Panc1 (cell line): ENCODE measurements at regions not wholly inside any gene's neighbourhood (a gene's known extent, or its start where the extent isn't known, plus 50 kb on each side); places are given as distances from the start of the nearest gene placed in this dataset.

Source experiments
- ATAC-seq: fragments of 200-7000 bp; cut with Tn5 transposase; 2 replicates; pipeline ENCODE4 v1.9.1; 2020; ENCODE audit warnings: mild to moderate bottlenecking, moderate library complexity
- BruUV-seq: library from RNA; stranded (reverse); fragments of 400-500 nt; replicated peaks from 2 replicates; lab custom pipeline; 2021; lab: Mats Ljungman, UMichigan
- CTCF ChIA-PET: fragments of 300-600 bp; sonication (Branson Sonifier 250); formaldehyde crosslinking; loops from one replicate; lab custom pipeline; 2022; ENCODE audit warnings: antibody characterized with exemption; lab: Charles Lee
- POLR2A ChIA-PET: fragments of 300-600 bp; sonication (Branson Sonifier 250); formaldehyde crosslinking; loops from one replicate; lab custom pipeline; 2022; ENCODE audit warnings: antibody characterized with exemption; lab: Charles Lee
- DNase-seq: peaks from one replicate; pipeline ENCODE4 v3.0.0-alpha.2; 2010; ENCODE audit warnings: low read depth, low spot score
- H3K27ac ChIP-seq: 2 replicates; pipeline ENCODE4 v1.5.1; 2011; ENCODE audit warnings: mild to moderate bottlenecking, low read length, inconsistent platforms
- H3K27me3 ChIP-seq: fragments of 200-500 bp; sonication (Bioruptor generic); 2 replicates; pipeline ENCODE4 v1.6.0; 2014; ENCODE audit warnings: low read length, inconsistent platforms; ENCODE audit not compliant: control insufficient read depth, insufficient read depth
- H3K36me3 ChIP-seq: fragments of 200-500 bp; sonication (Bioruptor generic); 2 replicates; pipeline ENCODE4 v1.5.1; 2014; ENCODE audit warnings: inconsistent platforms, mild to moderate bottlenecking, low read length, moderate library complexity; ENCODE audit not compliant: control insufficient read depth, insufficient read depth
- H3K4me1 ChIP-seq: 2 replicates; pipeline ENCODE4 v1.5.1; 2011; ENCODE audit warnings: inconsistent platforms, mild to moderate bottlenecking, low read length, moderate library complexity; ENCODE audit not compliant: control insufficient read depth, insufficient read depth
- H3K4me3 ChIP-seq, 2 experiments: 2 replicates each; pipeline ENCODE4 v1.5.1; 2011 to 2012; ENCODE audit warnings: low read depth in 2 of 2, low read length in 2 of 2, mild to moderate bottlenecking in 2 of 2, inconsistent platforms in 1 of 2, moderate library complexity in 1 of 2
- H3K9me3 ChIP-seq: fragments of 200-500 bp; sonication (Bioruptor generic); 2 replicates; pipeline ENCODE4 v1.5.1; 2014; ENCODE audit warnings: low read depth, mild to moderate bottlenecking, inconsistent platforms, low read length, moderate library complexity; ENCODE audit not compliant: control insufficient read depth, insufficient read depth
- POLR2AphosphoS5 ChIP-seq: IDR thresholded peaks from 2 replicates; pipeline ENCODE4 v1.6.1; 2012; ENCODE audit warnings: mild to moderate bottlenecking, low read depth, low read length, moderate library complexity
- SIN3A ChIP-seq: IDR thresholded peaks from 2 replicates; pipeline ENCODE4 v1.6.1; 2012; ENCODE audit warnings: low read depth, mild to moderate bottlenecking, low read length, moderate library complexity, borderline replicate concordance; ENCODE audit not compliant: insufficient read depth
- TCF7L2 ChIP-seq: IDR thresholded peaks from 2 replicates; pipeline ENCODE4 v1.6.1; 2011; ENCODE audit warnings: mild to moderate bottlenecking, low read depth, low read length, inconsistent platforms
- in situ Hi-C: cut with HindIII; loops from 2 replicates; pipeline ENCODE4 v1.10.0; 2016; ENCODE audit warnings: low sequenced_read_pairs, low pct_unique_long_range_greater_than_20kb
- intact Hi-C: fragments of 100-400 bp; cut with micrococcal nuclease; formaldehyde crosslinking; loops from one replicate; pipeline ENCODE4 v1.10.0; 2022; ENCODE audit not compliant: unreplicated experiment
- TF ChIP-seq, protein P1 (sequence below): fragments of 450-650 bp; IDR thresholded peaks from 2 replicates; pipeline ENCODE4 v1.5.1; 2017; ENCODE audit warnings: mild to moderate bottlenecking
- TF ChIP-seq, protein P2 (sequence below), 2 experiments: IDR thresholded peaks; 2 replicates each; pipeline ENCODE4 v1.6.1; 2011 to 2012; ENCODE audit warnings: low read depth in 2 of 2, control low read depth in 1 of 2, low read length in 1 of 2, mild to moderate bottlenecking in 1 of 2, moderate library complexity in 1 of 2; ENCODE audit not compliant: insufficient read depth in 1 of 2

DNA sequence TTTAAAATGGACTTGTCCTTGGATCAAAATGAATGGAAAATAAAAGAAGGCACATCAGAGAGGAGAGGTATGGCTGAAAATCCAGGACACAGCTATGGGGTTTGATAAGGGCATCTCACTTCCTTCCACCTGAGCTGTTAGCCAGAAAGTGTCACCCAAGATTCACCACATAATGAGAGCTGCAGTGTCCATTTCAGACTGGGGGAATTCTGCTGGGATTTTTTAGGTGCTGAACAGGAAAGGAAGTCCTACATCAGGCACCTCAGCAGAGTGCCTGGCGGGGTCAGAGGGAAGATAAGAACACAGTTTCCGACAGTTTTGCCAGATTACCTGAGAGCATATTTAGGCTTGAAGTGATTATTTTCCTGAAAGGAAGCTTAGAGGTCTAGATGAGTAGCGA lies 187.6 kb upstream of the HNMT start:
- DNase-seq (no peak), ATAC-seq (no peak)
- CTCF ChIA-PET, result no interaction called here
- in situ Hi-C loops (no loop called here), intact Hi-C loops (no loop called here)
- Histone ChIP-seq H3K4me3 (no peak overlapping the region), H3K36me3 (no peaks in the 10 kb centered on the region), H3K27ac (no peak overlapping the region), H3K27me3 (no peaks in the 10 kb centered on the region), H3K9me3 (no peaks in the 10 kb centered on the region), H3K4me1 (no peaks in the 10 kb centered on the region)
- BruUV-seq, result no TSS peak
- POLR2A ChIA-PET, result no interaction called here
- TF ChIP-seq, protein P1, sequence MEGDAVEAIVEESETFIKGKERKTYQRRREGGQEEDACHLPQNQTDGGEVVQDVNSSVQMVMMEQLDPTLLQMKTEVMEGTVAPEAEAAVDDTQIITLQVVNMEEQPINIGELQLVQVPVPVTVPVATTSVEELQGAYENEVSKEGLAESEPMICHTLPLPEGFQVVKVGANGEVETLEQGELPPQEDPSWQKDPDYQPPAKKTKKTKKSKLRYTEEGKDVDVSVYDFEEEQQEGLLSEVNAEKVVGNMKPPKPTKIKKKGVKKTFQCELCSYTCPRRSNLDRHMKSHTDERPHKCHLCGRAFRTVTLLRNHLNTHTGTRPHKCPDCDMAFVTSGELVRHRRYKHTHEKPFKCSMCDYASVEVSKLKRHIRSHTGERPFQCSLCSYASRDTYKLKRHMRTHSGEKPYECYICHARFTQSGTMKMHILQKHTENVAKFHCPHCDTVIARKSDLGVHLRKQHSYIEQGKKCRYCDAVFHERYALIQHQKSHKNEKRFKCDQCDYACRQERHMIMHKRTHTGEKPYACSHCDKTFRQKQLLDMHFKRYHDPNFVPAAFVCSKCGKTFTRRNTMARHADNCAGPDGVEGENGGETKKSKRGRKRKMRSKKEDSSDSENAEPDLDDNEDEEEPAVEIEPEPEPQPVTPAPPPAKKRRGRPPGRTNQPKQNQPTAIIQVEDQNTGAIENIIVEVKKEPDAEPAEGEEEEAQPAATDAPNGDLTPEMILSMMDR, result no peak
- no peak for TF ChIP-seq TCF7L2
- no peak for TF ChIP-seq SIN3A
- no peak for TF ChIP-seq POLR2AphosphoS5
- TF ChIP-seq, protein P2, sequence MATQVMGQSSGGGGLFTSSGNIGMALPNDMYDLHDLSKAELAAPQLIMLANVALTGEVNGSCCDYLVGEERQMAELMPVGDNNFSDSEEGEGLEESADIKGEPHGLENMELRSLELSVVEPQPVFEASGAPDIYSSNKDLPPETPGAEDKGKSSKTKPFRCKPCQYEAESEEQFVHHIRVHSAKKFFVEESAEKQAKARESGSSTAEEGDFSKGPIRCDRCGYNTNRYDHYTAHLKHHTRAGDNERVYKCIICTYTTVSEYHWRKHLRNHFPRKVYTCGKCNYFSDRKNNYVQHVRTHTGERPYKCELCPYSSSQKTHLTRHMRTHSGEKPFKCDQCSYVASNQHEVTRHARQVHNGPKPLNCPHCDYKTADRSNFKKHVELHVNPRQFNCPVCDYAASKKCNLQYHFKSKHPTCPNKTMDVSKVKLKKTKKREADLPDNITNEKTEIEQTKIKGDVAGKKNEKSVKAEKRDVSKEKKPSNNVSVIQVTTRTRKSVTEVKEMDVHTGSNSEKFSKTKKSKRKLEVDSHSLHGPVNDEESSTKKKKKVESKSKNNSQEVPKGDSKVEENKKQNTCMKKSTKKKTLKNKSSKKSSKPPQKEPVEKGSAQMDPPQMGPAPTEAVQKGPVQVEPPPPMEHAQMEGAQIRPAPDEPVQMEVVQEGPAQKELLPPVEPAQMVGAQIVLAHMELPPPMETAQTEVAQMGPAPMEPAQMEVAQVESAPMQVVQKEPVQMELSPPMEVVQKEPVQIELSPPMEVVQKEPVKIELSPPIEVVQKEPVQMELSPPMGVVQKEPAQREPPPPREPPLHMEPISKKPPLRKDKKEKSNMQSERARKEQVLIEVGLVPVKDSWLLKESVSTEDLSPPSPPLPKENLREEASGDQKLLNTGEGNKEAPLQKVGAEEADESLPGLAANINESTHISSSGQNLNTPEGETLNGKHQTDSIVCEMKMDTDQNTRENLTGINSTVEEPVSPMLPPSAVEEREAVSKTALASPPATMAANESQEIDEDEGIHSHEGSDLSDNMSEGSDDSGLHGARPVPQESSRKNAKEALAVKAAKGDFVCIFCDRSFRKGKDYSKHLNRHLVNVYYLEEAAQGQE (IDR thresholded peaks at IDR 0.05; ENCODE audit: insufficient read depth in 1 of 2, low read depth in 2 of 2, low read length in 1 of 2), result no peak

DNA sequence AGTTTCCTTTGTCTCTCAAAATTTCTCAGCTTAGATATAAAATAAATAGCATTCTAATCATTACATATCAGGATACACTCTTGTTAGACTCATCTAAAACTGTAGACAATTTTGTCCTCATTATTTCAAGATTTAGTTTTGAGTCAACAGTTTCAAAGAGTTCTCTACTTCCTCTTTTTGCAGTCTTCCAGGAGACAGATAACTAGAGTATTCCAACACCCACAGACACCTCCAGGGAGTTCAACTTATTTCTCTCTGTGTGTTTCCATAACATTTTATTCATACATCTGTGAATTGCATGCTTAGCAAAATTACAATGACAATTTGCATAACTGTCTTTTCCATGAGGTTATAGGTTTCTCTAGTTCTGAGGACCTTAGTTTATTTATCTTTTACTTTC lies 166.6 kb upstream of the HNMT start:
- Histone ChIP-seq H3K27ac (no peak overlapping the region), H3K36me3 (no peaks in the 10 kb centered on the region), H3K4me3 (no peak overlapping the region), H3K4me1 (no peaks in the 10 kb centered on the region), H3K9me3 (no peaks in the 10 kb centered on the region), H3K27me3 (no peaks in the 10 kb centered on the region)
- DNase-seq (no peak), ATAC-seq (no peak)
- no TSS peak for BruUV-seq
- in situ Hi-C loops, result no loop called here
- no peak for TF ChIP-seq TCF7L2
- TF ChIP-seq POLR2AphosphoS5, result no peak
- TF ChIP-seq, protein P2 (IDR thresholded peaks at IDR 0.05; ENCODE audit: insufficient read depth in 1 of 2, low read depth in 2 of 2, low read length in 1 of 2), result no peak
- no peak for TF ChIP-seq SIN3A
- TF ChIP-seq, protein P1, result no peak
- POLR2A ChIA-PET, result no interaction called here
- intact Hi-C loops, result no loop called here
- CTCF ChIA-PET, result no interaction called here
